Activated B cell treated with CpG ODN at 0.5 μM for 24 hours (primary cell): ENCODE measurements at regions not wholly inside any gene's neighbourhood (a gene's known extent, or its start where the extent isn't known, plus 50 kb on each side); places are given as distances from the start of the nearest gene placed in this dataset.

Source experiments
- ATAC-seq: fragments of 200-7000 bp; cut with Tn5 transposase; one replicate; pipeline ENCODE4 v1.10.0; 2021; ENCODE audit warnings: low read depth, mild to moderate bottlenecking, moderate library complexity
- CTCF ChIA-PET: fragments of 350-600 bp; sonication (Branson Sonifier 250); formaldehyde crosslinking; loops from one replicate; lab custom pipeline; 2021; ENCODE audit warnings: antibody characterized with exemption; lab: Charles Lee
- POLR2A ChIA-PET: fragments of 350-600 bp; sonication (Branson Sonifier 250); formaldehyde crosslinking; loops from one replicate; lab custom pipeline; 2021; ENCODE audit warnings: antibody characterized with exemption; lab: Charles Lee
- DNase-seq: peaks from one replicate; pipeline ENCODE4 v3.0.0; 2022
- H3K27ac Mint-ChIP-seq: one replicate; pipeline ENCODE4 v1.8.0; 2020; ENCODE audit warnings: mixed read lengths
- H3K27me3 Mint-ChIP-seq: one replicate; pipeline ENCODE4 v1.8.0; 2021; ENCODE audit warnings: mixed read lengths
- H3K36me3 Mint-ChIP-seq: one replicate; pipeline ENCODE4 v1.8.0; 2021; ENCODE audit warnings: low read depth, mixed read lengths
- H3K4me1 Mint-ChIP-seq: one replicate; pipeline ENCODE4 v1.8.0; 2021; ENCODE audit warnings: mixed read lengths
- H3K4me3 Mint-ChIP-seq: one replicate; pipeline ENCODE4 v1.8.0; 2020; ENCODE audit warnings: mild to moderate bottlenecking, mixed read lengths
- H3K9me3 Mint-ChIP-seq: one replicate; pipeline ENCODE4 v1.8.0; 2020; ENCODE audit warnings: mixed read lengths
- CTCF ChIP-seq: fragments of 200-600 bp; IDR thresholded peaks from one replicate; pipeline ENCODE4 v1.8.0; 2022; ENCODE audit warnings: antibody characterized with exemption, mild to moderate bottlenecking
- intact Hi-C: fragments of 100-400 bp; cut with micrococcal nuclease; formaldehyde crosslinking; loops from one replicate; pipeline ENCODE4 v1.15.1; 2024

GRCh38 chr7:121604627-121605316 lies 208.7 kb upstream of the FAM3C start:
- H3K4me3 Mint-ChIP-seq, result no peak overlapping the region
- ATAC-seq (no peak), DNase-seq (no peak)
- TF ChIP-seq CTCF, result no peak
- intact Hi-C loops, result no loop called here
- CTCF ChIA-PET, result interaction anchor here (0.7 kb wide), 1 partner anchor 657 kb away, joined by 3 read pairs; no protein-coding TSS in a partner anchor
- H3K4me1 Mint-ChIP-seq, result no peaks in the 10 kb centered on the region
- POLR2A ChIA-PET, result no interaction called here
- H3K9me3 Mint-ChIP-seq, result peaks cover 2% of the 10 kb centered on the region
- H3K27ac Mint-ChIP-seq, result no peak overlapping the region
- H3K36me3 Mint-ChIP-seq, result no peaks in the 10 kb centered on the region
- peaks cover 8% of the 10 kb centered on the region for H3K27me3 Mint-ChIP-seq

GRCh38 chr7:121603886-121604285 lies 207.8 kb upstream of the FAM3C start:
- Mint-ChIP-seq H3K36me3 (no peaks in the 10 kb centered on the region), H3K4me3 (no peak overlapping the region), H3K9me3 (no peaks in the 10 kb centered on the region), H3K27ac (no peak overlapping the region), H3K27me3 (peaks cover 8% of the 10 kb centered on the region), H3K4me1 (no peaks in the 10 kb centered on the region)
- CTCF ChIA-PET, result no interaction called here
- no peak for DNase-seq
- intact Hi-C loops, result no loop called here
- ATAC-seq, result no peak
- TF ChIP-seq CTCF, result no peak
- POLR2A ChIA-PET, result no interaction called here

DNA sequence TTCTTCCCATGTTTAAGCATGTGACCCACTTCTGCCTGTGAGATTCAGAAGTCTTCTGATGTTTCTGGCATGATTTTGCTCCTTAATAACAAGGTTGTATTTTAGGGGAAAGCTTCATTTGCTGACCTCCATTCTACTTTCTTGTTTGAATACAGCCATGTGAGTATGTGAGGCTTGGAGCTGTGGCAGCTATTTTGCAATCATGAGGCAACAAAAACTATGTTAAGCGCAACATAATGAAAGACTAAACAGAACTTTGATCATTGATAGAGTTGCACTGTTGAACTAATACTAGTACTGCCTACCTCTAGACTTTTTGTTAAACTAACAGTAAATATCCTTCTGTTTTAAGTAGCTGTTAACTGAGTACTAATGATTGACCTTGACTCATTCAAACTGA lies 203.8 kb upstream of the FAM3C start:
- Mint-ChIP-seq H3K4me1 (no peaks in the 10 kb centered on the region), H3K27me3 (peaks cover 8% of the 10 kb centered on the region), H3K9me3 (no peaks in the 10 kb centered on the region), H3K36me3 (no peaks in the 10 kb centered on the region), H3K4me3 (no peak overlapping the region), H3K27ac (no peak overlapping the region)
- no peak for TF ChIP-seq CTCF
- DNase-seq (no peak), ATAC-seq (no peak)
- ChIA-PET POLR2A (no interaction called here), CTCF (no interaction called here)
- intact Hi-C loops, result no loop called here

DNA sequence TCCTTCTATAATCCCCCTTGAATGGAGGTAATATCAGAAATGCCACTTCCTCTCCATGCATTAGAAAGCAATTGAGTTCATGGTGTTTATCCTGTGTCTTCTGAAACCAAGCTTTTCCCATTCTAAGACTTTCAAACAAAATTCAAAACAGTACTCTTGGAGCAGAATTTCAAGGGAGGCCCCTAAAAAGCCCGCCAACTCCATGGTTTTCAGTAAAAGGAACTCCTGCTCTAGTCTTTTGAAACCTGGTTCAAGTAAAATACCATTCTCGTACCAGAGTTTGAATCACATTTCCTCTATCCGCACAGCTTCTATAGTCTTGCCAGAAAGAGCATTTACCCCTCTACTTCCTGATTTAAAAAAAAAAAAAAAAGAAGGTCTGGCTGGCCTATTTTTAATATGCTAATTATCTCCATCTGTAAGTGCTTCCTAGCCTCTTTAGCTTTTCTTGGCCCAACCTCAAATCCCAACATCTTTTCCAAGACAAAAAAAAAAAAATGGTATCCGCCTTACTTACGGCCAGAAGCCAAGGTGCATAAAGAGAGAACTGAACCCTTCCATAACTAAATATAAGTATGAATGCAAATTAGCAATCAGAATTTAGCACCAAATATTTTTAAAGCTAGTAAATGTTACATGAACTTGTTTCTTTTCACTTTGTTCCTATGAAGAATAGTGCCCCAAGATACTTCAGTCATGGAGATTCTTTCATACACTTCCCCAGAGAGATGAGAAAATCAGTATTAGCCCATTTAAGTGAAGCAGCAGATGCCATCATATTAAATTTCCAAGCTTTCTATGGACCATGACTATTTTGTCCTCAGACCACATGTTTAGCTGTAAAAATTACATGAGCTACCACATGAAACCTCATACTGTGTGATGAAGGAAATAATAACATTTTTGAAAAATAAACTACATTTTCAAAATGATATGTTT lies 199.9 kb upstream of the FAM3C start:
- Mint-ChIP-seq H3K27me3 (peaks cover 8% of the 10 kb centered on the region), H3K4me1 (no peaks in the 10 kb centered on the region), H3K9me3 (peaks cover 6% of the 10 kb centered on the region), H3K27ac (no peak overlapping the region), H3K4me3 (no peak overlapping the region), H3K36me3 (no peaks in the 10 kb centered on the region)
- ChIA-PET POLR2A (no interaction called here), CTCF (interaction anchor here (0.5 kb wide), 1 partner anchor 16 kb away, joined by 3 read pairs; no protein-coding TSS in a partner anchor)
- DNase-seq (no peak), ATAC-seq (no peak)
- no peak for TF ChIP-seq CTCF
- intact Hi-C loops, result no loop called here

- TF ChIP-seq CTCF, result no peak
- H3K4me1 Mint-ChIP-seq, result no peaks in the 10 kb centered on the region
- H3K4me3 Mint-ChIP-seq, result no peak overlapping the region
- ChIA-PET POLR2A (no interaction called here), CTCF (no interaction called here)
- no peak for ATAC-seq
- intact Hi-C loops, result no loop called here
- peaks cover 15% of the 10 kb centered on the region for H3K27me3 Mint-ChIP-seq
- no peak for DNase-seq
- no peak overlapping the region for H3K27ac Mint-ChIP-seq
- H3K9me3 Mint-ChIP-seq, result peaks cover 6% of the 10 kb centered on the region
- no peaks in the 10 kb centered on the region for H3K36me3 Mint-ChIP-seq
Measured at GRCh38 chr7:121591926-121592325, 195.8 kb upstream of the FAM3C start.
